ENCODE measurements at regions not wholly inside any gene's neighbourhood (a gene's known extent, or its start where the extent isn't known, plus 50 kb on each side); places are given as distances from the start of the nearest gene placed in this dataset.

DNA sequence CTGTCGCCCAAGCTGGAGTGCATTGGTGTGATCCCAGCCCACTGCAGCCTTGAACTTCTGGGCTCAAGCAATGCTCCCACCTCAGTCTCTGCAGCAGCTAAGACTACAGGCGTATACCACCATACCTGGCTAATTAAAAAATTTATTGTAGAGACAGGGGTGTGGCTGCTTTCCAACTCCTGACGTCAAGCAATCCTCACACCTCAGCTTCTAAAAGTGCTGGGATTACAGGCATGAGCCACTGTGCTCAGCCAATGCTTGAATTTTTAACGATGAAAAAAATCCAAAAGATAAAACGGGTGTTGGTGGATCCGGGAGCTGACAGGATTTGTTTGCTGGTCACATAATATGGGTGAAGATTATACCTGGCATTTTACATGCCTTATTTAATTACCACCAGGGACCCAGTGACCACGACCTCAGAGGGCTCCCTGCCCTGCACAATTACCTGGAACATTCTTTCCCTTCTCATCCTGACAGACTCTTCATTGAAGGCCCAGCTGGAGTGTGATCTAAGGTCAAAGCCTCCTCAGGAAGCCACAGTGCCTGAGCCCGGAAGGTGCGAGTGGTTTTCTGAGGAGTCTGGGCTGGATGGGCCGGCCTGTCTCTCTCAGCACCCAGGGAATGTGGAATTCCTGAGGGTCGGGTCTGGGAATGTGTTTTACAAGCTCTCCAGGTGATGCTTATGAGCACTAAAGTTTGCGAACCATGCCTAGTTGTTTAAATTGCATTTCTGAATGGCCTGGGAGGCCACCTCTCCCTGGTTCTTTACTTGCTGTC, 193.3 kb downstream of the USP12 start:
- Mint-ChIP-seq H3K4me1 (no peaks in the 10 kb centered on the region), H3K27ac (no peak overlapping the region), H3K36me3 (no peaks in the 10 kb centered on the region), H3K9me3 (no peaks in the 10 kb centered on the region), H3K4me3 (no peak overlapping the region)
- ATAC-seq (no peak), DNase-seq (ENCODE audit: low spot score in 2 of 2) (no peak)

DNA sequence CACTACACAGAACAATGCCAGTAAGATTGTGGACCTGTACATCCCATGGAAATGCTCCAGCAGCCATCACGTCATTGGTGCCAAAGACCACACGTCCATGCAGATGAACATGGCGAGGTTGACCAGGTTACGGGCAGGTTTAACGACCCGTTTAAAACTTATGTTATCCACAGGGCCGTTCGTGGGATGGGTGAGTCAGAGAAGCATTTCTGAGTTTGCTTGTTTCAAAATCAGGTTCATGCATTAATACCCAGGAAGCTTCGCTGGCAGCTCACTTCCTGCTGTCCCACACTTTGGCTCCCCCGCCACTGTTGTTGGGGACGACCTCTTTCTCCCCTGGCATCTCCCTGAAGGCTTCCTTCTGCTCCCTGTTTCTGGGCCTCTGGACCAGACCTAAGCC, 194.1 kb downstream of the USP12 start:
- no peak overlapping the region for H3K27ac Mint-ChIP-seq

GRCh38 chr13:26976313-26976712, 195.3 kb downstream of the USP12 start:
- no peak overlapping the region for H3K27ac Mint-ChIP-seq
- peaks cover 12% of the 10 kb centered on the region for H3K4me1 Mint-ChIP-seq
- H3K4me3 Mint-ChIP-seq, result no peak overlapping the region
- no peak for DNase-seq (ENCODE audit: low spot score in 2 of 2)
- ATAC-seq, result no peak
- H3K36me3 Mint-ChIP-seq, result no peaks in the 10 kb centered on the region
- peaks cover 3% of the 10 kb centered on the region for H3K9me3 Mint-ChIP-seq

More for the DNA sequence above, 194.1 kb downstream of the USP12 start:
- ATAC-seq, result peak; percentile 35
- DNase-seq (ENCODE audit: low spot score in 2 of 2), result no peak
- no peak overlapping the region for H3K4me3 Mint-ChIP-seq
- H3K4me1 Mint-ChIP-seq, result peaks cover 4% of the 10 kb centered on the region
- no peaks in the 10 kb centered on the region for H3K36me3 Mint-ChIP-seq
- H3K9me3 Mint-ChIP-seq, result peaks cover 2% of the 10 kb centered on the region

- DNase-seq (ENCODE audit: low spot score in 2 of 2) (no peak), ATAC-seq (no peak)
- Mint-ChIP-seq H3K27ac (no peak overlapping the region), H3K4me3 (no peak overlapping the region), H3K36me3 (no peaks in the 10 kb centered on the region), H3K9me3 (peaks cover 3% of the 10 kb centered on the region), H3K4me1 (peaks cover 12% of the 10 kb centered on the region)
Observed at GRCh38 chr13:26973946-26974345, 197.7 kb downstream of the USP12 start.

GRCh38 chr13:26973295-26973694, 198.3 kb downstream of the USP12 start:
- Mint-ChIP-seq H3K4me1 (peaks cover 12% of the 10 kb centered on the region), H3K4me3 (no peak overlapping the region), H3K36me3 (no peaks in the 10 kb centered on the region), H3K27ac (no peak overlapping the region), H3K9me3 (peaks cover 3% of the 10 kb centered on the region)
- DNase-seq (ENCODE audit: low spot score in 2 of 2), result no peak
- no peak for ATAC-seq

DNA sequence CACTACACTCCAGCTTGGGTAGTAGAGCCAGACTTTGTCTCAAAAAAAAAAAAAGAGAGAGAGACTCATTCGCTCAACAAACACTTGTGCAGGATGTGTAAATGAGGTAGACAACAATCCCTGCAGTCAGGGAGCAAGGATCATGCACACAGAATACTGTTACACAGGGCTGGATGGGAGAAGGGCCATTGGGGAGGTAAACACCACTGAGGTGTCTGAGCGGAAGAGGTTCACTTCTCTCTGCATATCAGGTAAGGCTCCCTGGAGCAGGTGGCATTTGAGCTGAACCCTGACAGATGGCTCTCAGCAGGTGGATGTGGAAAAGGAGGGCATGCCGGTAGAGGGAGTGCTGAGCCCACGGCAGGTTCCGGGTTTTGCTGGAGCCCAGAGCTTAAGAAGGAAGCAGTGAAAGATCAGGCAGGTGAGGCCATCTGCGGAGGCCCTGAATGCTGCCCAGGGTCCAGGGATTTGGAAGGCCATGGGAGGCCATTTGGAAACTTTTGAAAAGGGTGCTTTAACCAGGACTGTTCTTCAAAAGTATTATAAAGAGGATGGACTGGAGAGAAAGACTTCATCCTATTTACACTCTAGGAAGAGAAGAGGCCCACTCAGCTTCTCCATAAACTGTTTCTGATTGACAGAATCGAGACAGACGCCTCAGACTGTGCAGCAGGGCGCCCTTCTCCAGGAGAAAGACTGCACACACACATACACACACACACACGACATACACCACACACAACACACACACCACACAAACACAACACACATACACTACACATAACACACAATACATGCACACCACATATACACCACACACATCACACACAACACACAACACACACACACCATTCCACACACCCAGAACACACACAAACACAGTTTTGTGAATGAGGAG, 199.4 kb downstream of the USP12 start:
- DNase-seq (ENCODE audit: low spot score in 2 of 2) (peak in 1 of 2 donors; percentile 56), ATAC-seq (peak; percentile 66)
- Mint-ChIP-seq H3K4me1 (peaks cover 12% of the 10 kb centered on the region), H3K36me3 (no peaks in the 10 kb centered on the region), H3K27ac (no peak overlapping the region), H3K4me3 (no peak overlapping the region), H3K9me3 (peaks cover 3% of the 10 kb centered on the region)

DNA sequence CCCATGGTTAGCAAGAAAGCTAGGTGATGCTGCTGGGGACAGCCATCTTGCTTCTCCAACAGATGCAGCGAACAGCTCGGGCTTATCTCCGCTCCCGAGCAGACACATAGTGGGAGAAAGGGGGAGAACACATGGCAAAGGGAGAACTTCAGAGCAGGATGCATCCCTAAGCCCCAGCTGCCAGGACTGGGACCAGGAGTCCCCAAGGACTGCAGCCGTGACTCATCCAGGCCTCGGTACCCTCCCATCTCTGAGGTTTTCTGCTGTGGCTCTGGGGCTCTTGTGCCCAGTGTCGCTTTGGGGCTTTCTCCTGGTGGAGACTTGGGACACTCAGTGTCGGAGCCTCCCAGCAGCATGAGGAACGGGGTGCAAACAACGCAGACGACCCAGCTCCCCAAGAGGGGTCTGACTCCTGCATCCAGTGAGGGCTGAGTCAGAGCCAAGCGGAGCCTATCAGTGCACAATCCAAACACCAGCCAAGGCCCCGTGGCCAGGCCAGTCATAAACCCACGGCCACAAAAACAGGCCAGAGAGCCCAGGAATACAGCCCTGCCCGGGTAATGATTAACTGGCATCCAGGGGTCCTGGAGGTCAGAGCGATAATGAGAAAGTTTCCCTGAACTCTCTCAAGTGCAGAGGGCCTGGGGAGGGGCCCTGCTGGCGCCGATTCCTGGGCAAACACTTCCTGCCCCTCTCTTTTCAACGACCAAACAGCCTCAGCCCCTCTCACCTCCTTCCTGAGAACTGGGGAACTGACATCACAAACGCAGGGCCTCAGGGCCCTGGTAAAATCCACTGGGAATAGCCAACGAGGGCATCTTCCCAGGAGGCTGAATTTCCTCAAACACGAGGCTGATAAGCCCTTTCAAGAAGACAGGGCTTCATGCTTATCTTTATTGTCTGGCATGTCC, 202.9 kb downstream of the USP12 start:
- Mint-ChIP-seq H3K27ac (no peak overlapping the region), H3K4me1 (peaks cover 12% of the 10 kb centered on the region), H3K36me3 (no peaks in the 10 kb centered on the region), H3K4me3 (no peak overlapping the region), H3K9me3 (peaks cover 3% of the 10 kb centered on the region)
- DNase-seq (ENCODE audit: low spot score in 2 of 2) (no peak), ATAC-seq (no peak)

DNA sequence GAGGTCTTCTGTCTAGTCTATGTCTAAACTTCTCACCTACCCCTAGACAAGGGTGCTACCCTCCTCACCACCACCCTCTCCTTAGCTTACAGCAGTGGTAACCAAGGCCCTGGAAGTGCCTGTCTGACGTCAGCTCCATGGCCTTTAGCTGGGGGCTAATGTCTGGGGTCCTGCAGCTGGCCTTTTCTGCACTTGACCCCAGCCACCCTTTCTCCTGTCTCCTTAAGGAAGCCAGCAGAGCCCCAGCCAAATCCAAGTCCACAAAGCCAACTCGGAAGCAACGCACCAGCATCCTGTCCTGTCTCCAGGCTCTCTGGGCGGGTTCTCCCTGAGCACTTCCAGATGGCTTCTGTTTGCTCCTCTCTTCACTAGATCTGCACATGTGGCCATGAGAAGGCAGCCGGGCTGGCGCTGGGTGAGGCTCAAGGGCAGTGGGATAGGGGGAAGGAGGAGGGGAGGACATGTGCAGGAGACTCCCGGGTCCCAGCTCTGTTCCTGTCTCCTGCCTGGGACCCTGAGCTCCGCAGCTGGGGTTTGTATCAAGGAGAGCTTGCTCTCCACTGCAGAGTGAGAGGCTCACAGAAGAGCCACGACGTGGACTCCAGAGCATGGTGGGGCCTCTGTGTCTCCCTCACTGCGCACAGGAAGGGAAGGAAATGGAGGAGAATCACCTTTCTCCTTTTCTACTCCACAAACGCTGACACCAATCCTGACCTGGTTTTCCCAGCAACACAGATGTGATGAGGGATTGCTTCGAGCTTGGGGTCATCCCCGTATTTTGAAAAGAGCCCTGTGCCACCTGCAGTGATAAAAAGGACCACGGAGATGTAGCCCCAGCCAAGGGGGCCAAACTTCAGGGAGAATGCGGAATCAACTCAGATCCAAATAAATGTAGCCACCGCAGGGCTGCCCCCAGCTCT, 204.2 kb downstream of the USP12 start:
- no peak overlapping the region for H3K4me3 Mint-ChIP-seq
- no peaks in the 10 kb centered on the region for H3K9me3 Mint-ChIP-seq
- ATAC-seq, result no peak
- no peaks in the 10 kb centered on the region for H3K36me3 Mint-ChIP-seq
- H3K27ac Mint-ChIP-seq, result no peak overlapping the region
- peaks cover 6% of the 10 kb centered on the region for H3K4me1 Mint-ChIP-seq
- no peak for DNase-seq (ENCODE audit: low spot score in 2 of 2)

- ATAC-seq, result no peak
- Mint-ChIP-seq H3K9me3 (no peaks in the 10 kb centered on the region), H3K4me1 (no peaks in the 10 kb centered on the region), H3K4me3 (no peak overlapping the region), H3K36me3 (no peaks in the 10 kb centered on the region), H3K27ac (no peak overlapping the region)
- no peak for DNase-seq (ENCODE audit: low spot score in 2 of 2)
Observed at GRCh38 chr13:26966701-26967080, 204.9 kb downstream of the USP12 start.

GRCh38 chr13:26965952-26966700, 205.5 kb downstream of the USP12 start:
- H3K27ac Mint-ChIP-seq, result no peak overlapping the region

DNA sequence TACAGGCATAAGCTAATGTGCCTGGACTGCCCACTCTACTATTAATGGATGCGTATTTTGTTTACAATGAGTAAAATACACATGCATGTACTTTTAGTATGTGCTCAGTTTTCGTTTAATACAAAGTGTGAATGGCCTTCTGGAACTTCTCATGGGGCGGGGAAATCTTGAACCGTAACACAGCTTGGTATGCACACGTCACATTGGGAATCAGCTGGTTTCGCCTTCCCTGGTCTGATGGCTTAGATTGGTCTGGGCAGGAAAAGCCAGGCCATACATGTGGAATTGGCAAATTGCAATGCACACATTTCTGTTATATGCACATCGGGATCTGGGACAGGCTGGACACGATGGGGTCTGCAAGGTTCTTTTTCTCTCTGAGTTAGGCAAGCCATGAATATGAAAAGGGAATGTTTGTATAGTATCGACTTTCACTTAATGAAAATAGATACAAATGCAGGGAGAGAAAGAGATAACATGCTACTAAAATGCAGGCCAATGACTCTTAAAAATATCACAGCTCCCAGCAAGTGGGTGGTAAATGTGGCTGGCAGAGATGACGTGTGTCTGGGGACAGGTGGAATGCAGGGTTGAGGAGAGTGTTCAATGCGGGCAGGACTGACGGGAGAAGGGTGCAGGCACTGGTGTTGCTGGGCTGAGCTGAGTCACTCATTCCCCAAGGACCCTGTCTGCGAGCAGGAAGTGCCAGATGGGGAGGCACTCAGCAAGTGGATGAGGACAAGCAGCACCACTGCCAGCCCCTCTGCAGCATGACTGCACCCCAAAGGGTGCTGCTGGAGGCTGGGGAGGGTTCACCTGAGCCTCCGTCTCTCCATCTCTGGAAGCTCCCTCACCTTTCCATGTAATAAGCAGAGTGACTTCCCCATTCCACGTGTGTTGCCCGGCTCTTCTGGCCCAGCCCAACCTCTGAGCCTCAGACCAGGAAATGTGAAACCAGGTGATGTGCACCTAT, 204.0 kb upstream of the GPR12 start:
- no peaks in the 10 kb centered on the region for H3K9me3 Mint-ChIP-seq
- H3K4me3 Mint-ChIP-seq, result no peak overlapping the region
- no peak overlapping the region for H3K27ac Mint-ChIP-seq
- ATAC-seq (no peak), DNase-seq (ENCODE audit: low spot score in 2 of 2) (no peak)
- H3K36me3 Mint-ChIP-seq, result no peaks in the 10 kb centered on the region
- no peaks in the 10 kb centered on the region for H3K4me1 Mint-ChIP-seq

More at GRCh38 chr13:26965952-26966700, 205.5 kb downstream of the USP12 start:
- Mint-ChIP-seq H3K9me3 (no peaks in the 10 kb centered on the region), H3K4me3 (no peak overlapping the region), H3K4me1 (no peaks in the 10 kb centered on the region), H3K36me3 (no peaks in the 10 kb centered on the region)
- no peak for ATAC-seq
- DNase-seq (ENCODE audit: low spot score in 2 of 2), result no peak

DNA sequence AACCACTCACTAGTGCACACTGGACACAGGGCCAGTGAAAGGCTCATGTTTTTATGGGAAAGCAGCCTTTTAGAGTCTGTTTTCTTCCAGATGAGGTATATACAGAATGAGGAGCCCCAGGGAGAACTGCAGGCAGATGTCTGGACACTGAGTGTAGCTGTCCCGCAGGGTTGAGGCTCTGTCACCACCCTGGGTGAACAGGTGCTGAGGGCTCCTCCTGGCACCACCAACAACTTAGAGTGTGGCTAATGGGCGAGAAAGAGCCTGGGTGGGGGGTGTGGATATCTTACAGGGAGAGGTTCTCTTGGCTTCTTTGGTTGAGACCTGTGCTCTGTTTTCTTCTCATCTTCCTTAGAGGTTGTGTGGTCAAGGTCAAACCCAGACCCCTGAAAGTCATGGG, 202.1 kb upstream of the GPR12 start:
- no peak for ATAC-seq
- DNase-seq (ENCODE audit: low spot score in 2 of 2), result no peak
- Mint-ChIP-seq H3K27ac (no peak overlapping the region), H3K9me3 (no peaks in the 10 kb centered on the region), H3K4me1 (no peaks in the 10 kb centered on the region), H3K36me3 (no peaks in the 10 kb centered on the region), H3K4me3 (no peak overlapping the region)

Measured in stimulated activated effector memory CD8-positive, alpha-beta T cell treated with anti-CD3 and anti-CD28 coated beads, Interleukin-12 subunit alpha, Interleukin-12 subunit beta, amount 100 ng/mL, for 72 hours (primary cell).